ENCODE measurements at regions not wholly inside any gene's neighbourhood (a gene's known extent, or its start where the extent isn't known, plus 50 kb on each side); places are given as distances from the start of the nearest gene placed in this dataset.
"Not testable (repeated sequence)": the region's sequence is repeated elsewhere in the genome, so short reads cannot be mapped to it uniquely, and the experiment has no call there.

DNA sequence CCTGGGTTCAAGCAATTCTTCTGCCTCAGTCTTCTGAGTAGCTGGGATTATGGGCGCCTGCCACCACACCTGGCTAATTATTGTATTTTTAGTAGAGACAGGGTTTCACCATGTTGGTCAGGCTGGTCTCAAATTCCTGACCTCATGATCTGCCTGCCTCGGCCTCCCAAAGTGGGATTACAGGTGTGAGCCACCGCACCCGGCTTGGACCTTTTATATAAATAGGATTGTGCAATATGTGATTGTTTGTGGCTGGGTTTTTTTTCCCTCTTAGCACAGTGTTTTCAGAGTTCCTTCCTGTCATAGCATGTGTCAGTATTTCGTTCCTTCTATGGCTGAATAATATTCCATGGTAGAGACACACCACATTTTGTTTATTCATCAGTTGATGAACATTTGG lies 65.8 kb upstream of the VKORC1L1 start:
- TF ChIP-seq, protein P1, sequence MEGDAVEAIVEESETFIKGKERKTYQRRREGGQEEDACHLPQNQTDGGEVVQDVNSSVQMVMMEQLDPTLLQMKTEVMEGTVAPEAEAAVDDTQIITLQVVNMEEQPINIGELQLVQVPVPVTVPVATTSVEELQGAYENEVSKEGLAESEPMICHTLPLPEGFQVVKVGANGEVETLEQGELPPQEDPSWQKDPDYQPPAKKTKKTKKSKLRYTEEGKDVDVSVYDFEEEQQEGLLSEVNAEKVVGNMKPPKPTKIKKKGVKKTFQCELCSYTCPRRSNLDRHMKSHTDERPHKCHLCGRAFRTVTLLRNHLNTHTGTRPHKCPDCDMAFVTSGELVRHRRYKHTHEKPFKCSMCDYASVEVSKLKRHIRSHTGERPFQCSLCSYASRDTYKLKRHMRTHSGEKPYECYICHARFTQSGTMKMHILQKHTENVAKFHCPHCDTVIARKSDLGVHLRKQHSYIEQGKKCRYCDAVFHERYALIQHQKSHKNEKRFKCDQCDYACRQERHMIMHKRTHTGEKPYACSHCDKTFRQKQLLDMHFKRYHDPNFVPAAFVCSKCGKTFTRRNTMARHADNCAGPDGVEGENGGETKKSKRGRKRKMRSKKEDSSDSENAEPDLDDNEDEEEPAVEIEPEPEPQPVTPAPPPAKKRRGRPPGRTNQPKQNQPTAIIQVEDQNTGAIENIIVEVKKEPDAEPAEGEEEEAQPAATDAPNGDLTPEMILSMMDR (conservative IDR thresholded peaks at IDR 0.05; ENCODE audit: low read depth, low read length), result not testable (repeated sequence)
- TF ChIP-seq CEBPB (IDR thresholded peaks at IDR 0.05; ENCODE audit: low read depth, low read length), result peak; percentile 43; the same call in 1 of the 2 replicates
- TF ChIP-seq RFX5, POLR2A (IDR thresholded peaks at IDR 0.05; ENCODE audit: low read depth, low read length): not testable (repeated sequence)

Data from IMR-90 (cell line).